ENCODE measurements at regions not wholly inside any gene's neighbourhood (a gene's known extent, or its start where the extent isn't known, plus 50 kb on each side); places are given as distances from the start of the nearest gene placed in this dataset.
A peak's percentile ranks its signal among the peaks of the same experiment; 100 is the strongest.
"Not testable (repeated sequence)": the region's sequence is repeated elsewhere in the genome, so short reads cannot be mapped to it uniquely, and the experiment has no call there.

- no peak overlapping the region for H3K27ac ChIP-seq (ENCODE audit: extremely low read length, insufficient read depth, low read length)
- no peaks in the 10 kb centered on the region for H3K36me3 ChIP-seq (replicated peaks in 1 of 2; ENCODE audit: control insufficient read depth in 1 of 2, insufficient read depth in 2 of 2, low read length in 2 of 2)
- no peak overlapping the region for H3K4me3 ChIP-seq (replicated peaks in 1 of 3; ENCODE audit: insufficient read depth in 1 of 3, low read depth in 2 of 3, low read length in 3 of 3)
- no peak overlapping the region for H3K9ac ChIP-seq (ENCODE audit: insufficient read depth, low read depth, low read length)
- no peak overlapping the region for H3K4me2 ChIP-seq (ENCODE audit: low read depth, low read length)
- no TSS peak for BruUV-seq (replicated peaks)
- FAIRE-seq, result no peak
- TF ChIP-seq ZNF343 (CRISPR knock-in tag; IDR thresholded peaks at IDR 0.05) (no peak), MED1 (CRISPR knock-in tag; IDR thresholded peaks at IDR 0.05) (no peak), ZNF615 (CRISPR knock-in tag; IDR thresholded peaks at IDR 0.05; ENCODE audit: borderline replicate concordance) (no peak), MAFK (conservative IDR thresholded peaks at IDR 0.05 in 1 of 2, IDR thresholded peaks at IDR 0.05 in 1 of 2; ENCODE audit: low read length in 2 of 2) (peak; percentile 94 to 97), MAFF (IDR thresholded peaks at IDR 0.05; ENCODE audit: low read depth, low read length) (peak; percentile 96), ZNF83 (CRISPR knock-in tag; IDR thresholded peaks at IDR 0.05; ENCODE audit: borderline replicate concordance) (no peak), ZNF724P (CRISPR knock-in tag; IDR thresholded peaks at IDR 0.05; ENCODE audit: borderline replicate concordance) (no peak), FOXP1 (IDR thresholded peaks at IDR 0.05) (no peak), FOXP1 (CRISPR knock-in tag; IDR thresholded peaks at IDR 0.05) (no peak), MYC (CRISPR knock-in tag; IDR thresholded peaks at IDR 0.05; ENCODE audit: borderline replicate concordance) (no peak)
- ChIA-PET POLR2A (no interaction called here), CTCF (ENCODE audit: low intra/inter-chr PET ratio, low total read pairs) (no interaction called here)
- ATAC-seq, result no peak
- peaks cover 28% of the 10 kb centered on the region for H3K4me1 ChIP-seq (ENCODE audit: insufficient read depth, low read length)
- no peaks in the 10 kb centered on the region for H4K20me1 ChIP-seq (ENCODE audit: insufficient read depth, low read length)
- DNase-seq (ENCODE audit: low spot score), result no peak
- peaks cover 14% of the 10 kb centered on the region for H3K9me3 ChIP-seq (ENCODE audit: low read length)
- intact Hi-C loops (cut with micrococcal nuclease; ENCODE audit: unreplicated experiment) (no loop called here), in situ Hi-C loops (cut with HindIII; ENCODE audit: extremely low pct_ligation_motif_present, low pct_unique_long_range_greater_than_20kb) (no loop called here)
- no peaks in the 10 kb centered on the region for H3K79me2 ChIP-seq (ENCODE audit: insufficient read depth, low read length)
- no peak overlapping the region for H2AFZ ChIP-seq (ENCODE audit: low read length)
- 39% methylated on average over 4 of the region's 4 CpGs for WGBS (ENCODE audit: low lambda C conversion rate)
- no peaks in the 10 kb centered on the region for H3K27me3 ChIP-seq (ENCODE audit: control insufficient read depth in 1 of 2, insufficient read depth in 2 of 2, low read length in 2 of 2)
These were observed 75.2 kb upstream of the MAX start for GRCh38 chr14:65177551-65177950.

- H3K9ac ChIP-seq (ENCODE audit: insufficient read depth, low read depth, low read length); H3K27ac ChIP-seq (ENCODE audit: extremely low read length, insufficient read depth, low read length); in situ Hi-C loops (cut with HindIII; ENCODE audit: extremely low pct_ligation_motif_present, low pct_unique_long_range_greater_than_20kb); H2AFZ ChIP-seq (ENCODE audit: low read length); ATAC-seq; CTCF ChIA-PET (ENCODE audit: low intra/inter-chr PET ratio, low total read pairs); H3K4me3 ChIP-seq (replicated peaks in 1 of 3; ENCODE audit: insufficient read depth in 1 of 3, low read depth in 2 of 3, low read length in 3 of 3); H3K36me3 ChIP-seq (replicated peaks in 1 of 2; ENCODE audit: control insufficient read depth in 1 of 2, insufficient read depth in 2 of 2, low read length in 2 of 2); H3K27me3 ChIP-seq (ENCODE audit: control insufficient read depth in 1 of 2, insufficient read depth in 2 of 2, low read length in 2 of 2); POLR2A ChIA-PET; H3K79me2 ChIP-seq (ENCODE audit: insufficient read depth, low read length); intact Hi-C loops (cut with micrococcal nuclease; ENCODE audit: unreplicated experiment); BruUV-seq (replicated peaks); H4K20me1 ChIP-seq (ENCODE audit: insufficient read depth, low read length); H3K4me2 ChIP-seq (ENCODE audit: low read depth, low read length); DNase-seq (ENCODE audit: low spot score); FAIRE-seq: not testable (repeated sequence)
- 78% methylated on average over 4 of the region's 4 CpGs for WGBS (ENCODE audit: low lambda C conversion rate)
- Histone ChIP-seq H3K9me3 (ENCODE audit: low read length) (peaks cover 14% of the 10 kb centered on the region), H3K4me1 (ENCODE audit: insufficient read depth, low read length) (peaks cover 30% of the 10 kb centered on the region)
These were observed 76.9 kb upstream of the MAX start for GRCh38 chr14:65179231-65179630.
